GM21423 (cell line): ENCODE measurements at regions not wholly inside any gene's neighbourhood (a gene's known extent, or its start where the extent isn't known, plus 50 kb on each side); places are given as distances from the start of the nearest gene placed in this dataset.
"Not testable (repeated sequence)": the region's sequence is repeated elsewhere in the genome, so short reads cannot be mapped to it uniquely, and the experiment has no call there.

ENCODE experiments used
- ATAC-seq: cut with Tn5 transposase; IDR thresholded peaks from one replicate; pipeline ENCODE4 v1.9.1; 2021; ENCODE audit warnings: mild to moderate bottlenecking, moderate library complexity; ENCODE audit not compliant: unreplicated experiment

DNA sequence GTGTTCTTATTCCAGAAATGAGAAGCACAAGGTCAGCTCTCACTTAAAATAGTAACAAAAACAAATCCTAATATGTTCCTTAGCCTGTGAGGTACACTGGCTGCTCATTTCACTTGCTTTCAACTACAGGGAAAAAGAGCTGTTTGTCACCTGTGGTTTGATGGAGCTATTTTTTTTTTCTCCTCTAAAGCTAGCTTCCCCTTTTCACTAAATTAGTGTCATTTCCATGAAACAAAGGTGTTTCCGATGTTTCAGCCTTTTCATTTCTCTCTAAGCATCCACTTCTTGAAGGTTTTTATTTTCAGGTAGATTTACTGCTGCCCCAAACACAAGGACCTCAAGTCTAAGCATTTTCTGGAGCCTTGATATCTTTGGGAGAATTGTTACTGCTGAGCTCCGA lies 148.6 kb downstream of the RBMX2 start:
- no peak for ATAC-seq

DNA sequence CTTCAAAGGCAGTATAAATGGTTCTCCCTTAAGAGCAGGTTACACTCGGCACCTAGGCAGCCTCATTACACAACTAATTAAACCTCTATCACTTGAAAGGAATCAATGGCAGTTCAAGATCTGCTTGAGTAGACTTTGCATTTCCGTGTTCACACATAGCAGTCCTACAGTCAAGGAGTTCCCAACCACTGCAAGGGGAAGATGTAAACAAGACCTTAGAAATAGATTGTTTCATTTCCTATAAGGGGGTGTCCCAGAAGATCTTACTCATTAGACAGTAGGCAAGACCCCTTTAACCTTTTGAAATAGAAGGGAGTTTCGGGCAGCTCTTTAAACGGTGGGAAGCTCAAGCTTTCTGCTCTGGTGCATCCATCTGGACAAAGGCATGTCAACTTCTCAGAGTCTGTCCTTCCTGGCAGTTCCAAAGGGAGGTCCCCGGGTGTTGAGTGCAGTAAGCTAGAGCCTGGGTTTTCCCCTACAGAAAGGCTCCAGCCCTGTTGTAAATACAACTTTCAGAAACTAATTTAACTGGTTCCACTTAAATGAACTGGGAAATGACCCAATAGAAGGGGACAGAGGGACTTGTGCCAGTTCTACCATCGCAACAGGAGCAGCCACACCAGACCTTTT lies 150.8 kb downstream of the RBMX2 start:
- peak; percentile 70 for ATAC-seq

DNA sequence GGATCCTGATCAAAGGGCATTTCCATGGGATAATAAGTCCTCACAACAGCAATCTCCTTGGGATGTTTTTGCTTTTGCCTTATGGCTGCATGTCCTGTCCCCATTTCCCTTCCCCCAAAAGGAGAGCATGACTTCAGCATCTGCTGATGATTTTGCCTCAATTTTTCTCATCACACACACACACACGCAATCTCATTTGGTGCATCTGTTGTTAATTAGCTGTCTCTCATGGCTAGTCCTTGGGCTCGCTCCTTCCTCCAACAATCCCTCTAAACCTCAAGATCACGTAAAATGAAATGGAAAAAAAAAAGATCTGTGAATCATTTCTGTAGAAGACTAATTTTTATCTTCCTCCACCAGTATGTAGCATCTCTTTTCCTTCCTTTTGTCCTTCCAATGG lies 153.6 kb downstream of the RBMX2 start:
- no peak for ATAC-seq

DNA sequence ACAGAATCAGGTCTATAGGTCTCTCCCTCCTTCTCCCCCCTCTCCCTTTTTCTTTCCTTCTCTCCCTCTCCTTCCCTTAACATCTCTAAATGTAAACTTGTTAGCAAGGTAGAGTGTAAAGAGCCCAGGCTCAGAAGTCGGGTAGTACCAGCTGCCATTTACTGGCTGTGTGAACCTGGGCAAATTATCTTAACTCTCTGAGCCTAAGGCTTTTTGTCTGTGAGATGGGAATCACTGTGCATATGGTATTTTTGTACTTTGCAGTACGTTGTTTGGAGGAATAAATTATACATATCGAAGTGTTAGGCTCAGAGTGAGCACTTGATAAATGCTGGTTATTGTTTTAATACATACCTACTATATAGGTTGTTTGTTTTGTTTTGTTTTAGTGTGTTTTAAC lies 154.0 kb downstream of the RBMX2 start:
- ATAC-seq = no peak

DNA sequence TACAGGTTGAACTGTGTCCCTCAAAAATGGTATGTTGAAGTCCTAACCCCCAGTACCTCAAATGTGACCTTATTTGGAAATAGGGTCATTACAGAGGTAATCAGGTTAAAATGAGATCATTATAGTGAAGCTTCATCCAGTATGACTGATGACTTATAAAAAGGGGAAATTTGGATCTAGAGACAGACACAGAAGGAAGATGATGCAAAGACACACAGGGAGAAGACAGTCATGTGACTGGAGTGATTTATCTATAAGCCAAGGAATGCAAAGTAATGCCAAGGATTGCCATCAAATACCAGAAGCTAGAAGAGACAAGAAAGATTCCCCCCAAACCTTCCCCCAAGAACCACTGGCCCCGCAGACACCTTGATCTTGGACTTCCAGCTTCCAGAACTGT lies 155.2 kb downstream of the RBMX2 start:
- ATAC-seq = no peak

DNA sequence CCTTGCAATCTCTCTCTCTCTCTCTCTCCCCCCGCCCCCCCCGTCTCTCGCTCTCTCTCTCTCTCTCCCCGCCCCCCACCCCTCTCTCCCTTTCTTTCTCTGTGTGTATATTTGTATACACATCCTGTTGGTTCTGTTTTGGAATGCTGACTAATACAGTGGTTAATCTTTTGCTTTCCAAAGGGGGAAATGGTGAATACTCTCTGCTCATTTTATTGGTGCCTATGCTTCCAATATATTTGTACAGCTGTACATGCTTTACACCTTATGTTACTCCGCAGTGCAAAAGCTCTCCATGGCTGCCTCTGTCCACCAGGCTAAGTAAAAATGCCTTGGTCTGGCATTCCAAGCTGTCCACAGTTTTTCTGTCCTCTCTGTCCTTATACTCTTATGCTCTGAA lies 158.8 kb downstream of the RBMX2 start:
- no peak for ATAC-seq

DNA sequence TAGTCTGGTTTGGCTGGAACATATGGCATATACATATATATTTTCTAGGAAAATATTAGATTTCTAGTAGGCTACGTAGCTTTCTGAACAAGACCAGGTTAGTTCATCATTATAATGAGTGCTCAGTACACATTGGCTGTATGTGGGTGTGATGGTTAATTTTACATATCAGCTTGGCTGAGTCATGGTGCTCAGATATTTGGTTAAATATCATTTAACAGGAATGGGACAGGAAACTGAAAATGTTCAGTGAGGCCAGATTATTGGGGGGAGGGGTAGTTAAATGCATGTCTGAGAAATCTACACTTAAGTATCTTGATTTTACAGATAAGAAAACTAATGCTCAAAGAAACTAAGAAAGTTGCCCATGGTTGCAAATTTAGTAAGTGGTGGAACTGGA lies 160.1 kb downstream of the RBMX2 start:
- no peak for ATAC-seq

DNA sequence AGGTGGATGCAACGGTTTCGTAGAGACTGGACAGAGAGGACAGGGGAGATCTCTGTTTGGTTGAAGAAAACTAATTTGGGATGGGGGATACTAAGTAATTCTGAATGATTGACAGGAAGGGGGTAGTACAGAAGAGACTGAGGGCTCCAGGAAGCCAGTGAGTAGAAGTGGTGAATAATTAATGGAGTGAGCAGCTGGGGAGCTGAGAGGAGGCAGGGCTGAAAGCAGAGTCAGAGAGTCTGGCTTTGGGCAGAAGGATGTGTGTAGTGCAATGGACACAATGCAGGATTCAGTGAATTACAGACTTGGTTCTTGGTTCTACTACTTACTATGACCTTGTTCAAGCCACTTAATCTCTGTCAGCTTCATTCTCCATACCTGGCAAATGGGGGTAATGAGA lies 161.7 kb downstream of the RBMX2 start:
- peak; percentile 84 for ATAC-seq

DNA sequence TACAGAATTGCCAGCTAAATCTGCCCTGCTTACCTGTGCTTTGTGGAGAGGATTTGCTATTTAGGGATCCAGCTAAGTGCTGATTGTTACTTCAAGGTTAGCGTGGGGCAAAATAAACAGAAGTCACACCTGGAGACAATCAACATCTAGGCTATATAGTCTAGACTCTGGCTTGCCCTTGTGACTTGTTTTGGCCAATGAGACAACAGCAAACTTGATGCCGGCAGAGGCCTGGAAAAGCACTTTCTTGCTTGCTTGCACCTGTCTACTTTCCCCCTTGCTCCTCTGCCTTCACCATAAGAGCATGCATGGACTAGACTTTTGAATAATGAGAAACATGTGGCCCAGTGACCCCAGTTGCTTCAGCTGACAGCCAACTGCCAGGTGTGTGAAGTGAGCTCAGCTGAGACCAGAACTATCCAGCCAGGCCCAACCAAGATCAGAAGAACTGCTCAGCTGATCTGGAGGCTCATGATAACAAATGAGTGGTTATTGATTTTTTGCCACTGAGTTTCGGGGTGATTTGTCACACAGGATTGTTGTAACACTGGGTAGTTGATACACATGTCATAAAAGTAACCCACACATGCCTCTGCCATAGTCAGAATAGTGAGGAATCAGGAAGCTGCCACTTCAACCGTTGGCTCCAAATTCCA lies 164.4 kb downstream of the RBMX2 start:
- no peak for ATAC-seq

DNA sequence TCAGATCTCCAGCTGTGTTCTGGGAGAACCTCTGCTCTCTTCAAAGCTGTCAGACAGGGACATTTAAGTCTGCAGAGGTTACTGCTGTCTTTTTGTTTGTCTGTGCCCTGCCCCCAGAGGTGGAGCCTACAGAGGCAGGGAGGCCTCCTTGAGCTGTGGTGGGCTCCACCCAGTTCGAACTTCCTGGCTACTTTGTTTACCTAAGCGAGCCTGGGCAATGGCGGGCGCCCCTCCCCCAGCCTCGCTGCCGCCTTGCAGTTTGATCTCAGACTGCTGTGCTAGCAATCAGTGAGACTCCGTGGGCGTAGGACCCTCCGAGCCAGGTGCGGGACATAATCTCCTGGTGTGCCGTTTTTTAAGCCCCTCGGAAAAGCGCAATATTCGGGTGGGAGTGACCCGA lies 171.2 kb downstream of the RBMX2 start:
- ATAC-seq = not testable (repeated sequence)
